H1 (cell line): ENCODE measurements at regions not wholly inside any gene's neighbourhood (a gene's known extent, or its start where the extent isn't known, plus 50 kb on each side); places are given as distances from the start of the nearest gene placed in this dataset.

Source experiments
- CHD2 ChIP-seq: IDR thresholded peaks from 2 replicates; pipeline ENCODE4 v1.6.1; 2012; ENCODE audit warnings: low read length, improper control_type of control experiment
- MAFK ChIP-seq: IDR thresholded peaks from 2 replicates; pipeline ENCODE4 v1.6.1; 2012; ENCODE audit warnings: low read depth, mild to moderate bottlenecking, improper control_type of control experiment, low read length
- YY1 ChIP-seq: IDR thresholded peaks from 2 replicates; pipeline ENCODE4 v1.6.1; 2011; ENCODE audit warnings: low read depth, mild to moderate bottlenecking, low read length

GRCh38 chr2:40652155-40652554, 200.3 kb upstream of the SLC8A1 start (continued):
- no peak for TF ChIP-seq CHD2
- TF ChIP-seq MAFK = no peak
- no peak for TF ChIP-seq YY1
